Glomerular visceral epithelial cell (primary cell): ENCODE measurements at regions not wholly inside any gene's neighbourhood (a gene's known extent, or its start where the extent isn't known, plus 50 kb on each side); places are given as distances from the start of the nearest gene placed in this dataset.
"Not testable (repeated sequence)": the region's sequence is repeated elsewhere in the genome, so short reads cannot be mapped to it uniquely, and the experiment has no call there.

Experiments used
- DNase-seq: peaks from one replicate; pipeline ENCODE4 v3.0.0-alpha.2; 2016; ENCODE audit errors: extremely low spot score

DNA sequence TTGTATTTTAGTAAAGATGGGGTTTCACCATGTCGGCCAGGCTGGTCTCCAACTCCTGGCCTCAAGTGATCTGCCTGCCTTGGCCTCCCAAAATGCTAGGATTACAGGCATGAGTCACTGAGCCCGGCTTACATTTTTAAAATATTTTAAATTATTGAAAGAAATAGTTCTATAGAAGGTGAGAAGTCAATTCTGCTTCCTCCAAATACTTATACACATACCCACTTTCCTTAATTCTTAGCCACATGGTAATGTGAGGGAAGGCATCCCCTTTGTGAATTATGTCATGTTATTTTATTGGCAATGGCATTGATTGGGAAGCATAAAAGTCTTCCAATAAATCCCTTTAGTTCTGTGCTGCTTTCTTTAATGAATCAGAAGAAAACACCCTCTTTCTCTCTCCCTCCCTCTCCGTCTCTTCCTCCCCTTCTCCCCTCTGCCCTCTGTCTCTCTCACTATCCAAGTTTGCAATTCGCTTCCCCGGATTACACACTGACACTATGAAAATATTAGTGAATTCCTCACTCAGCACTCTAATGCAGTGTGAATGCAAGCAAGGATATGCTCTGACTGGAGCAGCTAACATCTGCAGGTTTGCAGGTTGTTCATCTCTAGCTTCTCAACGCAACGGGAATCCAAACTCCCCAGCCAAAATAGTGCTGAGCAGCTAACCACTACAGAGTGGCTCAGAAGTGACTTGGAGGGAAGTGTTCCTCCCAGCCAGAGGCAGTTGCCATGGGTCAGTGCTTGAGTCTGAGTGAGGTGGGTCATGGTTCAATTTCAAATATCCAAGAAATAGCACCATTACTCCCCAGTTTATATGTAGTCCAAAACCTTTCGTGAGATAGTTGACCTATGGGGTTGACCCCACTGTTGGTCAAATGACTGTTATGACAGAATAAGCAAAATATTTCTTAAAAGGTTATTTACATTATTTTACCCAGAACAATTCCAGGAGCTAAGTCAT is 77.8 kb upstream of the CD55 start:
- DNase-seq, result no peak

DNA sequence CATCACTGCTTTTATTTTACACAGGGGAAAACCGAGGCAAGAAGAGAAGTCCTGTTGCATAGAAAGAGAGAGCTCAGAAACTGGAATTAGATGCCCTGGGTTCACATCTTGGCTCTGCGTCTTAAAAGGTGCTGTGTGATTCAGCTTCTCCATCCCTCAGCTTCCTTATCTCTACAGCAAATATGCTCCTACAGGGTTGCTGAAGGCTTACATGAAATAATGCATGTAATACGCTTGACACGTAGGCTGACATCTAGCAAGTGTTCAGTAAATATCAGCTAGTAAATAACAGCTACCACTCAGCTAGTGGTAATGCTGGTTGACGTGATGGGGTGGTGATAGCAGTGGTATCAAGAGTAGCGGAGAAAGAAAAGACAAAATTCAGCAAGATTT is 77.1 kb upstream of the CD55 start:
- DNase-seq, result no peak

DNA sequence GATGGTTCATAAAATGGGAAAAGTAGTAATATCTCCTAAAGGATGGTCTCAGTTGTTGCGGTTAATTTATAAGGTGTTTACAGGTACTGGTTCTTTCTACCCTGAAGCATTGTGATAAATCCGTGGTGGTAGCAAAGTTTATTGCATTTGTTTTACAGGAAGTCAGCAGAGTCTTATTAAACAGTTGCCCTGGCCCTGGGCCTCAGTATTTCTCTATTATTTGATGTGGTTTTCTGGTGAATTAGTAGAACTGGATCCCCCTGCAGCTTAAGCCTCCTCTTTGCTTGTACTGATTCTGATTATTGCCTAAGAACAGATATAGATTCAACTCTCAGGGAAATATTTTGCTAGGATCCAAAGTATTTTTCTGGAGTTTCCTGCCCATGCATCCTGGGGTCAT is 76.4 kb upstream of the CD55 start:
- no peak for DNase-seq

DNA sequence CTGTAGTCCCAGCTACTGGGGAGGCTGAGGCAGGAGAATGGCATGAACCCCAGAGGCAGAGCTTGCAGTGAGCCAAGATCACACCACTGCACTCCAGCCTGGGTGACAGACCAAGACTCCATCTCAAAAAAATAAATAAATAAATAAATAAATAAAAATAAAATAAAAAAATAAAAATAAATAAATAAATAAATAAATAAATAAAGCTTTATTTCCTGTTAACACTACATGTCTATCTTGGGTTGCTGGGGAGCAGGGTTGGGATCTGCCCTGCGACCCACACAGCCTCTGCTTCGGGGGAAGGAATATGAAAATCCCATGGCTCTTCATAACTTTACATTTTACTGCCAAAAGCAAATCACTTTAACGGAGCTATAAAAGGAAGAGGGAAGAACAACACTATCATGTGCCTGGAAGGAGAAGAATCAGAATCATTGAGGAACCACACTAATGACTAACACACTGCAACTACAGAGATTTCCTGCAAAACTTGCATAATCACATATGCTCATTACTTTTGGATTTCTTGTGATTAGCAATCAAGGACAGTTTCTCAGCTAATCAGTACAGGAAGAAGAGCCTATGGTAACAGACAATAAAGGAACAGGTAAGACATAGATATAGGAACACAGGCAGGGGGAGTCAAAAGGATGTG is 72.8 kb upstream of the CD55 start:
- no peak for DNase-seq

DNA sequence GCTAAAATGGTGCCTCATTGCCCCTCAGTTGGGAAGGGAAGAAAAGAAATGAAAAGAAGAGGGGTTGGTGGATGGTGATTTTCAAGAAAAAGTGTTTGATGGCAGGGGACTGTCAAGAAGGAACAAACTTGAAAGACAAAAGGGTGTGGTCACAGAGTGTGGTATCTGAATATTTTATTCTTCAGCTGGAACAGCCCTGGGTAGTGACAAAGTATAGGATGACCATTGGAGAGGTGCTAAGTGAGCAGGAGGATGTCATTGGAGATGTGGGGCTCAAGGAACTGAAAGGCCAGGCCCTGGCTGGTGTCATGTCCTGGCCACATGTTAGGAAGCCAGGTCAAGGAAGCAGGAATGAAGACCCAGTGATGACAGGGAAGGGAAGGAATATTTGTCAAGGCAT is 71.0 kb upstream of the CD55 start:
- no peak for DNase-seq

DNA sequence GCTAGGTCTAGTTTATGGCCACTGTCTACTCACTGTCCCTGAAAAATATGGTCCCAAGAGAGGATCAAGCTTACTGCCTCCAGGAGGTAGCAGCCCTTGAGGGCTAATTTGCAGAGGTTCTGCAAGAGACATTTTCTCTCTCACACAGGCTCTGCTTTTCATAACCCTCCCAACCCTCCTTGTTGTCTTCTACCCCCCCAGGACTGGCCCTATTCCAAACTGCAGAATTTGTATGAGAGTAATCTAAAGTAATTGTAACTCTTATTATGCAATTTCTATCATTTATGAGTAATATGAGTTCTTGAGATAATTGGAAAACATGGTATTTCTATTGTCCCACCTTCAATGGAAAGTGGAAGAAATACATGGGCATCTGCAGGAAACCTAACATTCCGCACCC is 70.4 kb upstream of the CD55 start:
- DNase-seq, result no peak

DNA sequence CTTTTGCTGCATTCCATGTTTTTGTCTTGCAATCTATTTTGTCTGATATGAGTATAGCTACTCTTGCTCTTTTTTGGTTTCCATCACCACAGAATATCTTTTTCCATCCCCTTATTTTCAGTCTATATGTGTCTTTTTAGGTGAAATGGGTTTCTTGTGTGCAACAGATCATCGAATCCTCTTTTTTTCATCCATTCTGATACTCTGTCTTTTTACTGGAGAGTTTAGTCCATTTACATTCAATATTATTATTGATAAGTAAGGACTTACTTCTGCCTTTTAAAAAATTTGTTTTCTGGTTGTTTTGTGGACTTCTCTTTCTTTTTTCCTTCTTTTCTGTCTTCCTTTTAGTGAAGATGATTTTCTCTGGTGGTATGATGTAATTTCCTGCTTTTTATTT is 64.6 kb upstream of the CD55 start:
- DNase-seq, result no peak

DNA sequence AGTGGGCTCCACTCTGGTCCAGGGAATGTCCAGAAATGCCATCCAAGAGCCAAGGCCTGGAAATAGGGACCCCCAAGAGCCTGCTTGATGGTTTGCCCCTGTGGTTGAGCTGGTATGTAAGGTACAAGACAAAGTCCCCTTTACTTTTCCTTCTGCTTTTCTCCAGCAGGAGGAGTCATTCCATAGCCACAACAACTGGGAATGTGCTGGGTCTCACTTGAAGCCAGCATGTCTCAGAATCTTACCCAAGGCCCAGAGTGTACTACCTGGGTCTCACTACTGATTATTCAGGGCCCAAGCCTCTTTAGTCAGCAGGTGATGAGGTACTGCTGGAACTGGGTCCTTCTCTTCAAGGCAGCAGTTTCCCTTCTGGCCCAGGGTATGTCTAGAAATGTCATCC is 62.1 kb upstream of the CD55 start:
- peak; percentile 21 for DNase-seq

DNA sequence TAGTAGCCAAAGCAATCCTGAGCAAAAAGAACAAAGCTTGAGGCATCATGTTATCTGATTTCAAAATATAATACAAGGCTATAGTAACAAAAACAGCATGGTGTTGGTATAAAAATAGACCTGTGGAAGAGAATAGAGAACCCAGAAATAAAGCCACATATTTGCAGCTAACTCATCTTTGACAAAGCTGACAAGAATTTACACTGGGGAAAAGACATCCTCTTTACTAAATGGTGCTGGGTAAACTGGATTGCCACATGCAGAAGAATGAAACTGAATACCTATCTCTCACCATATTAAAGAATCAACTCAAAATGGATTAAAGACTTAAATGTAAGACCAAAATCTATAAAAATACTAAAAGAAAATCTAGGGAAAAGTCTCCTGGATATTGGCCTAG is 59.5 kb upstream of the CD55 start:
- DNase-seq, result no peak

DNA sequence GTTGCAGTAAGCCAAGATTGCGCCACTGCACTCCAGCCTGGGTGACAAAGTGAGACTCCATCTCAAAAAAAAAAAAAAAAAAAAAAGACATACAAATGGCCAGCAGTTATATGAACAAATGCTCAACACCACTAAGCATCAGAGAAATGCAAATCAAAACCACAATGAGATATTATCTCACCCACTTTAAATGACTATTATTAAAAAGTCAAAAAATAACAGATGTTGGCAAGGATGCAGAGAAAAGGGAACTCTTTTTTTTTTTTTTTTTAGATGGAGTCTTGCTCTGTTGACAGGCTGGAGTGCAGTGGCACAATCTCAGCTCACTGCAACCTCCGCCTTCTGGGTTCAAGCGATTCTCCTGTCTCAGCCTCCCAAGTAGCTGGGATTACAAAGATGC is 58.6 kb upstream of the CD55 start:
- DNase-seq, result not testable (repeated sequence)

DNA sequence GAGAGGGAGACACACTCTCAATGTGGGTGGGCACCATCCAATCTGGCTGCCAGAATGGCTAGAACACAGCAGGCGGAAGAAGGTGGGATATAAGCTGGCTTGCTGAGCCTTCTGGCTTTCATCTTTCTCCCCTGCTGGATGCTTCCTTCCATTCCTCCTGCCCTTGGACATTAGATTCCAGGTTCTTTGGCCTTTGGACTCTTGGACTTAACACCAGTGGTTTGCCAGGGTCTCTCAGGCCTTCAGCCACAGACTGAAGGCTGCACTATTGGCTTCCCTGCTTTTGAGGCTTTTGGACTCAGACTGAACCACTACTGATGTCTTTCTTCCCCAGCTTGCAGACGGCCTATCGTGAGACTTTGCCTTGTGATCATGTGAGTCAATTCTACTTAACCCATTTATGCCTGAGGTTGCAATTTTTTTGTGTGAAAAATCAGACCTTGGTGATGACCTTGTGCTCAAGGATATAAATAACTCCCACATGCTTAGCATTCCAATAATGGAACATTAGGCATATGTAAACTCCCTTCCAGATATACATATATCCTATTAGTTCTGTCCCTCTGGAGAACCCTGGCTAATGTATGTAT is 56.7 kb upstream of the CD55 start:
- DNase-seq, result no peak

DNA sequence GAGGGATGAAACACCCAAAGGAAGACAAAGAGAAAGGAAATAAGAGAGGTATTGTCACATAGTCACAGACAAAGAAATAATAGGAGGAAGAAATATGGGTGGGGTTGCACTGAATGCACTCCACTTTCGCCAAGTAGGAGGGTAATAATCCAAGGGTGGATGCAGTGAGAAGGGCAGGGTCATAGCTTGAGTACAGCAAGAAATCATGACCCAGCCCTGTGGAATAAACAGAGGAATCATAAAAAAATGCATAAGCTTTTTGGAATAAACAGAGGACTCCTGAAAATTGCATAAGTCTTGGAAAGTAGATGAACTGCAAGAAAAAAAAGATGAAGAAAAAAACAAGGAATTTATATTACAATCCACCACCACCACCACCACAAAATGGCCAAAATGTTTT is 53.1 kb upstream of the CD55 start:
- no peak for DNase-seq

DNA sequence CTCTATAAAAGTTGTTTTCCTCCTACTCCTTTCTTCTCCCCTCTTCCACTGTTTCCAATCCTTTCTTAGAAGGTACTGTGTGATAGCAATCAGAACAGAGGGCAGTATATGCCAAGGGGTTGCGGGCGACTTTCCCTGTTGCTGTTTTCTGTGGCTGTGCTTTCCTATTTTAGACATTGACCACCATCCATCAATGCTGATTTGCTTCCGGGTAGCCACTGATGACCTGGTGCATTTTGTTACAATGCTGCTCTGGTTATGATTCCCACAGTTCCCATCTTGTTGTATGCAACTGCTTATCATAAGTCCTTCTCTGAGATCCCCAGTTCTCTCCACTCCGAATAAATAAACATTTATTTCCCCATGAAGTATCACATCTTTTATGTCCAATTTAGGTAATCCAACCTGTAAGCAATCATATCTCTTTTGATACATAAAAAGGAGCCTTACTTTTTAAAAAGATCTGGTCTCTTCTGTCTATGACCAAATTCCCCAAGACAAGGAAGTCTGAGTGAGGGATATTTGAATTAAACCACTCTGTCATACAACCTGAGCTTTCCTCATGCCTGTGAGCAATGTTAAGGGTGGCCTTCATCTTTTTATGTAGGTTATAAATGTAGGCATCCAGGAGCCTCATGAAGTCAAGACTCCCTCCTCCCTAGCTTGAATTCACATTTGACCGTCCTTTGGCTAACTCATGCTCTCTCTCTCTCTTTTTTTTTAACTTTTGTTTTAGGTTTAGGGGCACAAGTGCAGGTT is 52.5 kb upstream of the CD55 start:
- no peak for DNase-seq
